OCI-LY3 (cell line): ENCODE measurements at regions not wholly inside any gene's neighbourhood (a gene's known extent, or its start where the extent isn't known, plus 50 kb on each side); places are given as distances from the start of the nearest gene placed in this dataset.

Experiments
- CTCF ChIP-seq: fragments of 200-600, 300-600 bp; sonication (generic); IDR thresholded peaks from 2 replicates; pipeline ENCODE4 v1.5.1; 2014; ENCODE audit warnings: antibody characterized with exemption, low read length, low read depth
- EZH2phosphoT487 ChIP-seq: fragments of 200-600 bp; shearing (Covaris generic); IDR thresholded peaks from 2 replicates; pipeline ENCODE4 v1.6.1; 2018; ENCODE audit warnings: antibody characterized with exemption, mixed run types, low read depth

GRCh38 chr1:172909606-172910326 is 141.0 kb downstream of the TNFSF18 start:
- TF ChIP-seq CTCF: no peak
- no peak for TF ChIP-seq EZH2phosphoT487
